ENCODE measurements at regions not wholly inside any gene's neighbourhood (a gene's known extent, or its start where the extent isn't known, plus 50 kb on each side); places are given as distances from the start of the nearest gene placed in this dataset.
"Not testable (repeated sequence)": the region's sequence is repeated elsewhere in the genome, so short reads cannot be mapped to it uniquely, and the experiment has no call there.

DNA sequence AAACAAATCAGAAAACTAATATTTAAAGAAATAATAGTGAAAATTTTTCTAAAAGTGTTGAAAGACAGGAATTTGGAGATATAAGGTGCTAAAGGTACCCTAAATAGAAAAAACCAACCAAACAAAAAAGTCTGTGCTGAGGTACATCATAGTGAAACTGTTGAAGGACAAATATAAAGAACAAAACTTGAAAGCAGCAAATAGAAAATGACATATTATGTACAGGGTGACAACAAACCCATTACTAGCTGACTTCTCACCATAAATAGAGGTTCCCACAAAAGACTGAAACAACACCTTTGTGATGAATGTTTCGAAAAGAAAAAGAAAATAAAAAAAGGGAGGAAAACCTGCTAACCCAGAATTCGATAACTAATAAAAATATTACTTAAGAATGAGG lies 502.5 kb upstream of the NECTIN3 start:
- no peak for ATAC-seq

DNA sequence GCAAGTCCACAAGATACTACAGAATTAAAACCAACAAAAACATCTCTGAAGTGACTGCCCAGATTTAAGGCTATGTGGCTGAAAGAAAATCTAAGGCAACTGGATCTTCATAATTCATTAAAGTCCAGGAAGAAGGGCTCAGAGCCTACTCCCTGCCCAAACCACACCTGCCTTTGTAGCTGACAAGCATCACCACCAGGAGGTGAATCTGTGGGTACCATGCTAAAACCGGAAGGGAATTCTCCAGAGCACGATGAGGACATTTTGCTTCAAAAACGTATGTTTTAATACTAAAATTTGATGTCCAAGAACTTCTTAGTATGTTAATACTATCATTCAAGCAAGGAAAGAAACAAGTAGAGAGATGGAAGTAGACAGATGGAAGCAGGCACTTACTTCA lies 495.9 kb upstream of the NECTIN3 start:
- ATAC-seq = no peak

DNA sequence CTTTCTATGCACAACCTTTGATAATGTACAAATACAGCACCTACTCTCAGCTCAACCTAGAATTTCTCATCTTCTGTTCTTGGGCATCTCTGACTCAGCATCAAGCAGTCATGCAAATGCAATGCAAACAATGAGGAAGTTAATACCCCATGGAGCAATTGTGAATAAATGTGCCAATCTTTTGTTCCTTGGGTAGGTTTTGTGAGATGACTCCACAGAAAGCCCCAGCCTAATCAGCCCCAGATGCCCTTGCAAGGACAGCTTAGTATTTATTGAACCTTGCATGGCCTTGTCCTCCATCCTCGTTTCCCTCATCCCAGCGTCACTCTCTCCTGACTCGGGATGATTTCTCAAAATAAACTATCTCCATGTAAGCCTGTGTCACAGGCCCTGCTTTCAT lies 494.7 kb upstream of the NECTIN3 start:
- ATAC-seq = no peak

DNA sequence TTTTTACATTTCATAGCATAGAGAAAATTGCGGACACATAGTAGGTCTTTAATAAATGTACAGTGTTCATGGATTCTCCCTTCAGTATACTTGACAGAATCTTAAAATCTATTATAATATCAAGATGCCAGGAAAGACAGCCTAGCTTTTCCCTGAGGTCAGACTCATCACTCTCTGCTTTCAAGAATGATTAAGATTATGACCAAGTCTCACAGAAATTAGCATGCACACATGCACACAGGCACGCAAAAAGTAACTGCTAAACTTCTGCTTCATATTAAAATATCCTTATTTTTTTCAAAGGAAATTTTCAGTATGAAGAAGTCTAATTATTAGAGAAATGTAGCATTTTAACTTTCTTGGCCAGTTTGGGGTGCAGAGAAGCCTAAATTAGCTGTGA lies 493.8 kb upstream of the NECTIN3 start:
- no peak for ATAC-seq

DNA sequence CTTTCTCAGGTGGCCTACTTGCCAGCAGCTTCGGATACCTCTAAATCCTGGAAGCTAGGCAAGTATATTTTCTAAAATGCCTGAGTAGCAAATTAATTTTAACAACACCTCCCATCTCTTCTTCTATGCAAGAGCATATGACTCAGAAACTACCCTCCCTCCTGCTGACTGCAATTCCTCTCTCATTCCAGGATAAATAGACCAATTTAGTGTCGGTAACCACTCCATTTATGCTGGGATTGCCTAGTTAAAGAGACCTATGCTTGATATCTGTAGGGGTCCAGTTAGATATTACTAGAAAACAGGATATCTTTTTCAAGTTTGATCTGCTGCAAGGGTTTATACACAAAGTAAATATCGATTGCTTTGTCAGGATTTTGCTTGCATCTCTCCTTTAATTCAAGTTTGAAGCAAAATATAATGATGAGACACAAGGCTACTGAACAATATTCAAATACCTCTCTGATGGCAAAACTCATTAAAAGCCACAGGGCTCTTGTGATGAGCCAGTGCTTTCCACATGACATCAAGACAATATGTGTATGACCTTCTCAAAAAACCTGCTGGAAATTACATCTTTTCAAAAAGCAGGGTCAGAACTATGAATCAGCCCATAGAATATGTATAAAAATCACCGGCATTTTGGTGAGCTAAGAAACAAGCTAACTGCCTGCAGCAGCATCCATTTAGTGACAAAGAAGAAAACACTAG lies 491.6 kb upstream of the NECTIN3 start:
- no peak for ATAC-seq

DNA sequence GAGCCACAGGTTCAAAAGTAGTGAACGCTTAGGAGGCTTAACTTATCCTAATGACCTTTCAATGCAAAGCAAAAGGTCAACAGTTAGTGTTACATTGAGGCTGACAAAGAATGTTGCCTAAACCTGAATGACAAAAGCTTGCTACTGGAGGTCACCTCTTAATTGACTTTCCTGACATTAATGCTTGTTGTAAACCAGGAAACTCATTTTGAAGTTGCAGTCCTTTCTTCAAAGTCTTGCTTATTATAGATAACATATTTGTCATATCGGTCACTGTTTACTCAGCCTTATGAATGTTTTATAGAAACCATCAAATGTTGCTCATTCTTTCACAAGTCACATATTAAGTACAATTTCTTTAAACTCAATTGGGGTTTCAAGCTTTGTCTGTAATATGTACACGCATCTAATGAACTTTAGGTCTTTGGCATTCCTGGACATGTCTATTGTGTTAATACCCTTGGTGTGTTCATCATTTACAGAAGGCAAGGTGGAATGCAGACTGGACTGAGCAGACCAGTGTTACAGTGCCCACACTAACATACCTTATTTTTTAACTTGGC lies 488.2 kb upstream of the NECTIN3 start:
- no peak for ATAC-seq

DNA sequence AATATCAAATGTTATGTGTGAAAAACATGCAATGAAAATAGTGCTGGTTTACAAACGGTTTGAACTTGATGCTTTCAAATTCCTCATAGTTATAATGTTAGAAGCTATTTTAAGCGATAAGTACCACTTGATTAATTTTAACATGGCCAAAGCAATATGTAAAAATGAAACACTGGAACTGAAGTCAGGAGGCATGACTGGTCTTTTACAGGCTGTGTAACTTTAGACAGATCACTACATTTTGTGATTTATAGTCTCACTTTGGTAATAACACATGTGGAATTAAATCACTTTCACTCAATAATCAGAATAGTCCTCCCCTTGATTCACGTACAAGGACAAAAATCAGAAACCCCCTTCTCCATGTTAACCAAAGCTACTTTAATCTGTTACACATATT lies 482.7 kb upstream of the NECTIN3 start:
- ATAC-seq = no peak

DNA sequence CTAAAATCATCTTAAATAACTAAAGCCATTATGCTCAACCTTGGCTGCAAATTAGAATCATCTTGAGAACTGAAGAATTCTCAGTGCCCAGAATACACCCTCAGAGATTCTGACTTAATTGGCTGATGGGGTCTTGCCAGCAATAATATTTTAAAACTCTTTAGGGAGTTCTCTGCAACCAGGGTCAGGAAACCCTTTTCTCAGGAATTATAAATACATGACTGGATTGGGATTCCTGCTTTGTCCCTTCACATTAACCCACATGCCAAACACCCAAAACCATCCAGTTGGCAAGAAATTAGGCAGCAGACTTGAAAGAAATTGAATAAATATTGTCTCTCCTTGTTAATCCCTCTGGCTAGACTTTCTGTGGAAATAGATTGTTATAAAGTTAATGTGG lies 482.3 kb upstream of the NECTIN3 start:
- no peak for ATAC-seq

DNA sequence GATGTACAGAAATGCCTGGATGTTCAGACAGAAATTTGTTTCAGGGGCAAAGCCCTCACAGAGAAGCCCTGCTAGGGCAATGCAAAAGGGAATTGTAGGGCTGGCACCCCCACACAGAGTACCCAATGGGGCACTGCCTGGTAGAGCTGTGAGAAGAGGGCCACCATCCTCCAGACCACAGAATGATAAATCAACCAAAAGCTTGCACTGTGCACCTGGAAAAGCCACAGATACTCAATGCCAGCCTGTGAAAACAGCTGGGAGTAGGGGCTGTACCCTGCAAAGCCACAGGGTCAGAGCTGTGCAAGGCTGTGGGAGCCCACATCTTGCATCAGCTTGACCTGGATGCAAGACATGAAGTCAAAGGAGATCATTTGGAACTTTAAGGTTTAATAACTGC lies 477.9 kb upstream of the NECTIN3 start:
- ATAC-seq = no peak

DNA sequence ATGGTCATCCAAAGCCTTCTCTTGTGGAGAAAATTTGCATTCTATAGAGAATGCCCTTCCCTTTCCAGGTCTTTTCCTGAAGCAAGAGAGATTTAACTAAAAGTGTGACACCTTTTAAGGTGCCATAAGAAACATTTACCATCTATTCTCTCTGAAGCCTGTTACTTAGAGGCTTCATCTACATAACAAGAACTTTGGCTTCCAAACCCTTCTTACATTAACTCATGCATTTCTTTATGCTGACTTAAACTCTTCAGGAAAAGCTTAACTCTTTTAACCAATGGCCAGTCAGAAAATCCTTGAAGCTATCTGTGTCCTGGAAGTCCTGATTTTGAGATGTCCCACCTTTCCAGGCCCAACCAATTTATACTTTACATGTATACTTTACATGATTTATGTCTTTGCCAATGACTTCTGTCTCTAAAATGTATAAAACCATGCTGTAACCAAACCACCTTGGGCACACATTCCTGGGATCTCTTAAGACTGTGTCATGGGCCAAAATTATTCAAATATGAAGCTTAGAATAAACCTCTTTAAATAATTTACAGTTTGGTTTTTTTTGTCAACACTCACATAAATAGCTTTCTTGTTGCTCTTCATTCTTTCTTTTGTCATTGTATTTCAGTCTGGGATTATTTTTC lies 472.6 kb upstream of the NECTIN3 start:
- ATAC-seq = no peak

DNA sequence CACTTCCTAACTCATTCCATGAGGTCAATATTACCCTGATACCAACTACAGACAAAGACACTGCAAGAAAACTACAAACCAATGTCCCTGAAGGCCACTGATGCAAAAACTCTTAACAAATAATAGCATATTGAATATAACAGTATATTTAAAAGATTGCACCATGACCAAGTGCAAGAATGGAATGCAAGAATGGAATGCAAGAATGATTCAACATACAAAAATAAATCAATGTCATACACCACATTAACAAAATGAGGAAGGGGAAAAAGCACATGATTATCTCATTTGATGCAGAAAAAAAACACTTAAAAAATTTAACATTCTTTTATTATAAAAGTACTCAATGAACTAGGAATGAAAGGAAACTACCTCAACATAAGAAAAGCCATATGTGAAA lies 463.1 kb upstream of the NECTIN3 start:
- no peak for ATAC-seq

DNA sequence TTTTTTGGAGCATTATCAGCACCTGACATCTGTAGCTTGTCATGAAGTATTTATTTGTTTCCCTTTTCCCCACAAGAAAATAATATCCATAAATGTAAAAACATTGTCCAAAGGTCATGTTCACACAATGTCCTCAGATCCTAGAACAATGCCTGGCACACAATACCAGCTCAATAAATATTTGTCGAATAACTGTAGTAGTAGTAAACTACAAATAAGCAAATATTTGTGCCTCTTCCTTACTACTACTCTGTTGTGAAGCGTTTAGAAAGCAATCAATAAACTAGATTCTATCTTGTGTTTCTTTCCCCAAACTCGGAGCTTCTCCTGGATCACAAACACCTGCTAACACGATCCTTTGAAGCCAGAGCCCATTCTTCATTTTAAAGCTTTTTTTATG lies 459.6 kb upstream of the NECTIN3 start:
- no peak for ATAC-seq

DNA sequence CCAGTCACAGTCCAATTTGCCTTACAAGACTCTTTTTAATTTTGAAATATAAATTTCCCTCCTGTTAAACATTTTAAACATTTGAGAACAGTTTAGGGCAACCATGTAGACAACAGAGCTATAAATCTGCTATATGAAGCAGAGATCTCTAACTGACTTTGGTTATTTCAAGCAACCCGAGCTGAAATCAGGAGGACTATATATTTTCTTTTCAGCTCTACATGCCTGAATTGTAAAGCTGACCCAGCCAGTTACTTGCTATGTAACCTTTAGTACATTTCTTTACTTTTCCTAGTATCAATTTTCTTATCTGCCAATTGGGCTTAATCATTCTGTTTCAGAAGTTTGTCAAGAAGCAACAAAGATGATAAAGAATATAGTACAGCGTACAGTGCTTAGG lies 457.4 kb upstream of the NECTIN3 start:
- ATAC-seq = no peak

DNA sequence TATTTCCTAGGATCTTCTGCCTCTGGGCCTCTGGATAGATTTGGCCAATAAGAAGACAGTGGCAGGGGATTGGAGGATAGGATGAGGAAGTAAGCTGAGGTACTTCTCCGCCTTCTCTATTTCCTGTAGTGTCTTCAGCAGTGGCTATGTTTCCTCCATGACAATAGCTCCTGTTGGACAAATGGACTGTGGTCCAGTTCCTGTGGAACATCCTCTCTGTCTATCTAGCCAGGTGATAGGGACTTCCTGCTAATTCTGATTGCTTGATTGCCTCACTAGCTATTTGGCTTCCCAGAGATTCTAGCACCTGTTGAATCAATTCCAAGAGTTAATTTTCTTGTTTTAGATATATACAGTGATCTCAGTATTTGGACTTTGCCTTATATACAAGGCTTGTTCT lies 456.2 kb upstream of the NECTIN3 start:
- no peak for ATAC-seq

DNA sequence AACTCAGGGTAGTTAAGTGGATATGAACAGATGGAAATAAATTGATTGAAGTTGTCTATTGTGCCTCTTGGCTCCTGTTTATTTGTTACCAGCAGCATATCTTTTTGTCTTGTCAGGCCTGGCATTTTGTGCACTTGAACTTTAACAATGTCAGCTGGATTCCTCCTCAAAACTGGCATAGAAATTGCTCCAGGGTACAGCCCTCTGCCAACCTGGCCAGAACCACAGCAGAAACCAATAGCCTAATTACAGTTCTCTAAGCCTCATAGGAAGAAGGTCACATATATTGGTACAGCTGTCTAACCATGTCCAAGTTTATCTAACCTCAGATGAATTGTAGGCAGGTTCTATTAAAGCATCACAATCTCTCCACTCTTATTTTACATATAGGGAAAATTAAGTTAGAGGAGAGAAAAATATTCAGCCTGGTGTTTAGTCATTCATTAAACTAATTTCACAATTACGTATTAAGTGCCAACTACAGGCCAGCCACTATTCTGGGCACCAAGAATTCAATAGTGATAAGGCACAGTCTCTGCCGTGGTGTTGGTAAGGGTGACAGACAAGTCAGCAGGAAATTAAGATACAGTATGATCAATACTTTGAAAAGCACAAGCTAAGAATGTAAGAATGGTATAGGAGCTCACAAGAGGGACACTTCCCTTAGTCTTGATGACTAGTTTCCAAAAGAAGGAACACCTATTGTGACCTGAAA lies 452.9 kb upstream of the NECTIN3 start:
- ATAC-seq = no peak

DNA sequence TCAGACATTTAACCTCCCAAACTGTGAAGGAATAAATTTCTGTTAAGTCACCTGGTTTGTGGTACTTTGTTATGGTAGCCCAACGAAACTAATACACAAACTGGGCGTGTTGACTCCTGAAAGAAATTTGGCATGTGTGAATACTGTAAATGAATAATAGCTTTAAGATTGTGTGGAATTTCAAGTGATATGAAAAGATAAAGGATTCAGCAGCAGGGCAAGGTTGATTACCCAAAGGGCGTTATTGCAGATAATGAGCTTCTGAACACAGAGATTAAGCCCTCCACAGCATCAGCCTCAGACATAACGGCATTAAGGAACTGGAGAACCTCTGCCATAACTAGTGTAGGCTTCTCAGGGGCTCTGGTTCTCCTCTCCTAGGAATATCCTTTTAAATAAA lies 451.5 kb upstream of the NECTIN3 start:
- ATAC-seq = no peak

DNA sequence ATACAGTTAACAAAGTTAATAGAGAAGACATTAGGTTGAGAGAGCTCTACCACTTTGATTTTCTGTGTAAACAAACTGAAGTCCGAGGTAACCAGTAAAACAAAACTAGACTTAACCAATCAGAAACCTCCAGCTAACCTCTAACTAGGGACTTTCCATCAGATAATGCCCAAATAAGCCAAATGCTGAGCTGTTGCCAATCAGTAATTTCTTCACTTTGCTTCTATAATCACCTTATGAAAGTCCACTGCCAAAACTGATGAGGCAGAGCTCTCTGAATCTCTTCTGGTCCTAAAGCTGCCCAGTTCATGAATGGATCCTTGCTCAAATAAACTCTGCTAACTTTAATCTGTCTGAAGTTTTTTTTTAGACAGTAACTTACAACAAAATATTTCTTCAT lies 448.0 kb upstream of the NECTIN3 start:
- no peak for ATAC-seq

DNA sequence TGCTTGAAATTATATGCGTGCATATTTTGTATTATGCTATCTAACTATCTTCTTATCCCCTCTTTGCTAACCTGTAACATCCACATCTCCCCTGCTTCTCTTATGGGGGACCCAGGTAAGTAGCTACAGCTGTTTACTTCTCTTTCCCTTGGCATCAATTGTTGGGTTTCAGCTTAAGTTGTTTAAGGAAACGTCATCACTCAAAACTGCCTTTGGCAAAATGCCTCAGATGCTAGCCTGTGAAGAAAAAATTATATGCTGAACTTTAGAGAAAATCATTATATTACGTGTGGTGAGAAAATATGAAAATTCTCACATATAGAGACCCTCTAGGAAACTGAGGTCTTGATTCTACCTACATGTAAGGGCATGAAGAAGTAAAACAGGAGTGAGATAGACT lies 447.0 kb upstream of the NECTIN3 start:
- ATAC-seq = no peak

DNA sequence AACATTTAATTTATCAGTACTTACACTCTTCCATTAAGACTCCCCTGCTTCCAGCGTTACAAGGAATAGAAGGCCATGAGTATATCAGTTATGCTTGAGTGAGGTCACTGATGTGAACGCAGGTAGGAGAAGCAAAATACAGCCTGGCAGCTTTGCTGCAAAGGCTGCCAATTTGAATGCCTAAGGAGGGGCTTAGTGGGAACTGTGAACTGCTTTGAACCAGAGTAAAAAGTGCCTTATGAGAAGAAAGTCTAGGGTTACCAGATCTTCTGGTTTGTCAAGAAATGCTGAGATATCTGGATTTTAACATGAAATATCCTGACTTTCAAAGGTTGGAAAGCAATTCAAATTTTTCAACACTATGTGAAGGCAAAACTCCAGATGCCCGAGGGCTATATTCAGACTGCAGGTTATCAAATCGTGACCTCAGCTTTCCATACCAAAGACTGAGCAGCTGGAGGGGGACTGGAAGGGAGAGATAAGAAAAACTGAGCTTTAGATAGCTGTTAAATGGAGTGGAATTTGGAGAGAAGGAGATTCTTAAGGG lies 446.3 kb upstream of the NECTIN3 start:
- ATAC-seq = no peak

DNA sequence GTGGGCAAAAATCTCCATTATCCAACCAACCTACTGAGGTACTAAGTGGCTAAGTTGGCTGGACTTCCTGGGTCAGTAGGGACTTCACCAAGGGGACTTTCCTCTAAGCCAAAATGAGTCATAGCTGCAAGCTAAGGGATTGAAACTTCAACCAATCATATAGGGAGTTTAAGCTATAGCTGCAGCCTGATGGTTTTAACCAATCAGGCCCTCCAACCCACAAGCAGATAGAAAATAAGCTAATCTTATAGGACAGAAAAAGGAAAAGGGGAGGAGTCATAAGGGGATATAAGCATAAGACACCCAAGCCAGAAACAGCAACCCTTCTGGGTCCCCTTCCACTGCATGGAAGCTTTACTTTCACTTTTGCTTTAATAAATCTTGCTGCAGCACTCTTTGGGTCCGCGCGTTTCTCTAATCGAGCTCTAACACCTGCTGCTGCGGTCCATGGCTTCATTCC lies 444.9 kb upstream of the NECTIN3 start:
- ATAC-seq = not testable (repeated sequence)

DNA sequence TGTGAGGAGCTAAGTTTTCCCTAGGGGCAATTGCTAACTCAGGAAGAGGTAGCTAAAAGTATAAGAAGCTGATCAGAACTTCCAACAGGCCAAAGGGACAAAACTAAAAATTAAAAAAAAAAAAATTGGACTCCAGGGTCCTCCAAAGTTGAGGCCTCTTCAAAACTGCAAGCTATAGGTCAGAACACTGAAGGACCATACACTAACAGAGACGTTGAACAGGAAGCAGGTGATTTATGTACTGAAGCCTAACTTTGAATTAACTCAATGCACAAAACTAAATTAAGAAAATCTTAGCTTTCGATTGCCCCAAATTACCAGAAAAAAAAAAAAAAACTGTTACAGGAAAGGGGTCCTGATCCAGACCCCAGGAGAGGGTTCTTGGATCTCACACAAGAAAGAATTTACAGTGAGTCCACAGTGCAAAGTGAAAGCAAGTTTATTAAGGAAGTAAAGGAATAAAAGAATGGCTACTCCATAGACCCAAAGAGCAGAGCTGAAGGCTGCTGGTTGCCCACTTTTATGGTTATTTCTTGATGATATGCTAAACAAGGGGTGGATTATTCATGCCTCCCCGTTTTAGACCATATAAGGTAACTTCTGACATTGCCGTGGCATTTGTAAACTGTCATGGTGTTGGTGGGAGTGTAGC lies 442.8 kb upstream of the NECTIN3 start:
- no peak for ATAC-seq

DNA sequence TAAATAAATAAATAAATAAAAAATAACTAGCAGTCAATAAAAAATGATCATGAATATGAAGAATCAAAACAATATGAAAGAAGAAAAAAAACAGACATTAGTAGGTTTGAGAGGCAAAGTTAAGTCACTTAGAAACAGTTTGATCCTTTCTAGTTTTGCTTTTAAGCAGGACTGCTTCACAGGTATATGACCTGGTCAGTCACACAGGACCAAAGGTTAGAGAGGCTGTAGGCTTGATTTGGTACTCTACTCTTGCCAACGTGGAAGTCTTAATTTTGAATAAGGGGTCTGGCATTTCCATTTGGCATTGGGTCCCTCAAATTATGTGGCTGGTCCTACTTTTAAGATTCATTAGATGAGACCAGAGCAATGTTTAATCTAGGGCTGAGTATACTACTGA lies 441.7 kb upstream of the NECTIN3 start:
- ATAC-seq = no peak

DNA sequence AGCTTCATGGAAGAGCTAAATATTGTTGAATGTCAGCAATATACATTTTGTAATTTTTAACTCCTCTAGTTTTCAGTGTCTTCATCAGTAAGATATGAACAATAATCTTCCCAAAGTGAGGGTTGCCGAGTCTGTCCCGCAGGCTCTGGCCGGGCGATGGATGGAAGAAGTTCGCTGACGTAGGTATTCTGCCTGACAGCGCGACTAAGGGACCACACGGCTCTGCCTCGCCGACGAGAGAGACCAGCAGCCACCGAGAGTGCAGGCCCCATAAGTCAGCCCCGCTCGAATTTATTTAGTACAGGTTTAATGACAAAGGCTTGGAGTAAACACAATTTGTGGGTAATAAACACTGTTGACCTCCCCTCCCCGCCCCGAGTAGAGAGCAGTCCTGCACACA lies 427.4 kb upstream of the NECTIN3 start:
- ATAC-seq = no peak
